ENCODE measurements at regions not wholly inside any gene's neighbourhood (a gene's known extent, or its start where the extent isn't known, plus 50 kb on each side); places are given as distances from the start of the nearest gene placed in this dataset.

GRCh38 chr10:45151467-45152214, 150.9 kb downstream of the ZNF22 start:
- Histone ChIP-seq H3K9me2 (replicated peaks; ENCODE audit: control insufficient read depth, low read length) (no peaks in the 10 kb centered on the region), H3K79me2 (ENCODE audit: control insufficient read depth, low read length) (no peaks in the 10 kb centered on the region), H3K9me3 (ENCODE audit: control insufficient read depth, insufficient read depth, low read length) (no peaks in the 10 kb centered on the region), H4K20me1 (ENCODE audit: control insufficient read depth, insufficient read depth, low read depth, low read length) (no peaks in the 10 kb centered on the region), H3K27ac (ENCODE audit: low read depth, low read length) (no peak overlapping the region), H3K27me3 (ENCODE audit: control insufficient read depth, low read length) (no peaks in the 10 kb centered on the region; the same call in none of the 2 replicates), H3F3A (ENCODE audit: control insufficient read depth, insufficient read depth) (no peaks in the 10 kb centered on the region), H3K4me2 (ENCODE audit: low read length) (no peak overlapping the region), H3K4me3 (ENCODE audit: low read length) (no peak overlapping the region), H3K4me1 (ENCODE audit: control insufficient read depth, low read length) (no peaks in the 10 kb centered on the region), H3K36me3 (ENCODE audit: control insufficient read depth, low read length) (no peaks in the 10 kb centered on the region)
- TF ChIP-seq CTCF (IDR thresholded peaks at IDR 0.05; ENCODE audit: low read depth, low read length, poor library complexity, severe bottlenecking) (no peak), EZH2phosphoT487 (IDR thresholded peaks at IDR 0.05; ENCODE audit: borderline replicate concordance, low read length) (no peak)

GRCh38 chr10:45152726-45153125, 152.0 kb downstream of the ZNF22 start:
- H3K27me3 ChIP-seq (ENCODE audit: control insufficient read depth, low read length) = no peaks in the 10 kb centered on the region; the same call in none of the 2 replicates
- H3K79me2 ChIP-seq (ENCODE audit: control insufficient read depth, low read length) = no peaks in the 10 kb centered on the region
- TF ChIP-seq CTCF (IDR thresholded peaks at IDR 0.05; ENCODE audit: low read depth, low read length, poor library complexity, severe bottlenecking) (no peak), EZH2phosphoT487 (IDR thresholded peaks at IDR 0.05; ENCODE audit: borderline replicate concordance, low read length) (no peak)
- H3F3A ChIP-seq (ENCODE audit: control insufficient read depth, insufficient read depth) = no peaks in the 10 kb centered on the region
- no peak overlapping the region for H3K4me3 ChIP-seq (ENCODE audit: low read length)
- H4K20me1 ChIP-seq (ENCODE audit: control insufficient read depth, insufficient read depth, low read depth, low read length) = no peaks in the 10 kb centered on the region
- no peak overlapping the region for H3K27ac ChIP-seq (ENCODE audit: low read depth, low read length)
- no peaks in the 10 kb centered on the region for H3K36me3 ChIP-seq (ENCODE audit: control insufficient read depth, low read length)
- no peaks in the 10 kb centered on the region for H3K9me2 ChIP-seq (replicated peaks; ENCODE audit: control insufficient read depth, low read length)
- no peaks in the 10 kb centered on the region for H3K9me3 ChIP-seq (ENCODE audit: control insufficient read depth, insufficient read depth, low read length)
- H3K4me2 ChIP-seq (ENCODE audit: low read length) = no peak overlapping the region
- H3K4me1 ChIP-seq (ENCODE audit: control insufficient read depth, low read length) = no peaks in the 10 kb centered on the region

GRCh38 chr10:45154502-45154901, 153.8 kb downstream of the ZNF22 start:
- Histone ChIP-seq H3K4me2 (ENCODE audit: low read length) (no peak overlapping the region), H3K4me1 (ENCODE audit: control insufficient read depth, low read length) (no peaks in the 10 kb centered on the region), H4K20me1 (ENCODE audit: control insufficient read depth, insufficient read depth, low read depth, low read length) (no peaks in the 10 kb centered on the region), H3K9me2 (replicated peaks; ENCODE audit: control insufficient read depth, low read length) (no peaks in the 10 kb centered on the region), H3K9me3 (ENCODE audit: control insufficient read depth, insufficient read depth, low read length) (no peaks in the 10 kb centered on the region), H3K27ac (ENCODE audit: low read depth, low read length) (no peak overlapping the region), H3K27me3 (ENCODE audit: control insufficient read depth, low read length) (no peaks in the 10 kb centered on the region; the same call in 1 of the 2 replicates), H3K36me3 (ENCODE audit: control insufficient read depth, low read length) (no peaks in the 10 kb centered on the region), H3K4me3 (ENCODE audit: low read length) (no peak overlapping the region), H3K79me2 (ENCODE audit: control insufficient read depth, low read length) (no peaks in the 10 kb centered on the region), H3F3A (ENCODE audit: control insufficient read depth, insufficient read depth) (no peaks in the 10 kb centered on the region)
- TF ChIP-seq CTCF (IDR thresholded peaks at IDR 0.05; ENCODE audit: low read depth, low read length, poor library complexity, severe bottlenecking) = no peak
- no peak for TF ChIP-seq EZH2phosphoT487 (IDR thresholded peaks at IDR 0.05; ENCODE audit: borderline replicate concordance, low read length)
